Glutamatergic neuron (in vitro differentiated cells): ENCODE measurements at regions not wholly inside any gene's neighbourhood (a gene's known extent, or its start where the extent isn't known, plus 50 kb on each side); places are given as distances from the start of the nearest gene placed in this dataset.

Experiments used
- DNase-seq: peaks from one replicate; pipeline ENCODE4 v3.0.0; 2022
- H3K27ac Mint-ChIP-seq: one replicate; pipeline ENCODE4 v1.8.0; 2020; ENCODE audit warnings: mild to moderate bottlenecking, mixed read lengths, inconsistent platforms; ENCODE audit not compliant: unreplicated experiment
- H3K27me3 Mint-ChIP-seq: one replicate; pipeline ENCODE4 v1.8.0; 2020; ENCODE audit warnings: mild to moderate bottlenecking, moderate library complexity, mixed read lengths, inconsistent platforms; ENCODE audit not compliant: unreplicated experiment
- H3K36me3 Mint-ChIP-seq: one replicate; pipeline ENCODE4 v1.8.0; 2020; ENCODE audit warnings: mild to moderate bottlenecking, mixed read lengths, inconsistent platforms; ENCODE audit not compliant: unreplicated experiment
- H3K4me1 Mint-ChIP-seq: one replicate; pipeline ENCODE4 v1.8.0; 2020; ENCODE audit warnings: mild to moderate bottlenecking, low read depth, mixed read lengths, inconsistent platforms; ENCODE audit not compliant: unreplicated experiment
- H3K4me3 Mint-ChIP-seq: one replicate; pipeline ENCODE4 v1.8.0; 2020; ENCODE audit warnings: mild to moderate bottlenecking, mixed read lengths, inconsistent platforms; ENCODE audit not compliant: unreplicated experiment
- H3K9me3 Mint-ChIP-seq: one replicate; pipeline ENCODE4 v1.8.0; 2020; ENCODE audit warnings: mild to moderate bottlenecking, moderate library complexity, mixed read lengths, inconsistent platforms; ENCODE audit not compliant: unreplicated experiment
- TF ChIP-seq, protein P1 (sequence below): fragments of 200-600 bp; sonication (generic); IDR thresholded peaks from one replicate; pipeline ENCODE4 v1.5.0; 2021; ENCODE audit not compliant: partially characterized antibody, unreplicated experiment

DNA sequence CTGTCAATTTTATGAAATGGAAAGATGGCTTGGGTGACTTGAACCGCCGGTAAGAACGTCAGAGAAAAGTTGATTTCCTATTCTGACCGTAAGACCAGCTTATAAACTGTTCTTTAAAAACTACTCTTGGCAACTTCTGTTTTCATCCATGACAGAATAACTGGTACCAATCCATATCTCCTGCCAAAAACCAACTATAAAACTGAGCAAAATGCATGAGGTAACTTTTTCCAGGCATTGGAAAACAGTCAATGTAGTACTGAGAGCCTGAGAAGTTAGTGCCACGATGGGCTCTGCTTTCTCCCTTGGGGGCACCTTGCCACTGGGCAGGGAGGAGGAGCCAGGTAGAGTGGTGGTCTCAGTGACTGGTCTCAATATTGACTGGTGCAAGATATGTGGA lies 615.2 kb upstream of the TBL1XR1 start:
- DNase-seq: no peak
- no peaks in the 10 kb centered on the region for H3K9me3 Mint-ChIP-seq
- H3K4me1 Mint-ChIP-seq: no peaks in the 10 kb centered on the region
- H3K4me3 Mint-ChIP-seq: no peak overlapping the region
- TF ChIP-seq, protein P1, sequence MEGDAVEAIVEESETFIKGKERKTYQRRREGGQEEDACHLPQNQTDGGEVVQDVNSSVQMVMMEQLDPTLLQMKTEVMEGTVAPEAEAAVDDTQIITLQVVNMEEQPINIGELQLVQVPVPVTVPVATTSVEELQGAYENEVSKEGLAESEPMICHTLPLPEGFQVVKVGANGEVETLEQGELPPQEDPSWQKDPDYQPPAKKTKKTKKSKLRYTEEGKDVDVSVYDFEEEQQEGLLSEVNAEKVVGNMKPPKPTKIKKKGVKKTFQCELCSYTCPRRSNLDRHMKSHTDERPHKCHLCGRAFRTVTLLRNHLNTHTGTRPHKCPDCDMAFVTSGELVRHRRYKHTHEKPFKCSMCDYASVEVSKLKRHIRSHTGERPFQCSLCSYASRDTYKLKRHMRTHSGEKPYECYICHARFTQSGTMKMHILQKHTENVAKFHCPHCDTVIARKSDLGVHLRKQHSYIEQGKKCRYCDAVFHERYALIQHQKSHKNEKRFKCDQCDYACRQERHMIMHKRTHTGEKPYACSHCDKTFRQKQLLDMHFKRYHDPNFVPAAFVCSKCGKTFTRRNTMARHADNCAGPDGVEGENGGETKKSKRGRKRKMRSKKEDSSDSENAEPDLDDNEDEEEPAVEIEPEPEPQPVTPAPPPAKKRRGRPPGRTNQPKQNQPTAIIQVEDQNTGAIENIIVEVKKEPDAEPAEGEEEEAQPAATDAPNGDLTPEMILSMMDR: no peak
- H3K27ac Mint-ChIP-seq: no peak overlapping the region
- no peaks in the 10 kb centered on the region for H3K36me3 Mint-ChIP-seq
- no peaks in the 10 kb centered on the region for H3K27me3 Mint-ChIP-seq

DNA sequence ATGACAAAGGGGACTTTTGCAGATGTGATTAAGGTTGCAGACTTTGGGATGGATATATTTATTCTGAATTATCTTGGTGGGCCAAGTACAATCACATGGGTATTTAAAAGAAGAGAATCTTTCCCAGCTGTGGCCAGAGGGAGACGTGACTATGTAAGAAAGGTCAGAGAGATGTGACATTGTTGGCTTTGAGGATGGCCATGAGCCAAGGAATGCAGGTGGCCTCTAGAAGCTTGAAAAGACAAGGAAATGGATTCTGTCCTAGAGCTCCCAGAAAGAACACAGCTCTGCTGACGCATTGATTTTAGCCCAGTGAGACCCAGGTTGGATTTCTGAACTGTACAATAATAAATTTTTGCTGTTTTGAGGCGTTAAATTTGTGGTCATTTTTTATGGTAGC lies 616.0 kb upstream of the TBL1XR1 start:
- H3K4me3 Mint-ChIP-seq: no peak overlapping the region

DNA sequence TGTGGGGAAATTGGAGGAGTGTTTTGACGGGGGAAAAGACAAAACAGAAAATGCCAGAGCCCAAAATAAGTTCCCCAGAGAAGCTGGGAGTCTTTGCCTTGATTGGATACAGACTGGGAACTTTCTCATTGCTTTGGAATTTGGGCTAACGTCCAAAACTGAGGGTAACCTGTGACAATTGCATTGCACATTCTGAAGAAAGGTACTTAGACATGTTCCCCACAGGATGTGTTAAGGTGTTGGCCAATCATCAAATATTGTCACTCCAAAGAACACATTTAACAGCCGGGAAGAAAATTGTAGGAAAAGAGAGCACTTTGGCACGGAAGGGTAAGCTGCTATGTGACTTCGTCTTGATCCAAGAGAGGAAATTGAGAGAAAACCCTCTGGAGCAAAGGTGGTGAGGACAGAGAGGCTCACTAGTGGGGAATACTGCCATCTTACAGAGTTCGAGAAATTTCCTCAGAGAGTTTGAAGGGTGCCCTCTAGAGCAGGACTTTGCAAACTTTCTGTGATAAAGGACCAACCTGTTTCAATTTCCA lies 619.5 kb upstream of the TBL1XR1 start:
- H3K27ac Mint-ChIP-seq: no peak overlapping the region
- no peaks in the 10 kb centered on the region for H3K27me3 Mint-ChIP-seq
- no peak for DNase-seq
- TF ChIP-seq, protein P1: no peak
- no peaks in the 10 kb centered on the region for H3K9me3 Mint-ChIP-seq
- no peaks in the 10 kb centered on the region for H3K4me1 Mint-ChIP-seq
- no peaks in the 10 kb centered on the region for H3K36me3 Mint-ChIP-seq
- no peak overlapping the region for H3K4me3 Mint-ChIP-seq

More for the DNA sequence above, 616.0 kb upstream of the TBL1XR1 start:
- Mint-ChIP-seq H3K27ac (no peak overlapping the region), H3K36me3 (no peaks in the 10 kb centered on the region), H3K9me3 (no peaks in the 10 kb centered on the region), H3K4me1 (no peaks in the 10 kb centered on the region), H3K27me3 (no peaks in the 10 kb centered on the region)
- TF ChIP-seq, protein P1: no peak
- no peak for DNase-seq

DNA sequence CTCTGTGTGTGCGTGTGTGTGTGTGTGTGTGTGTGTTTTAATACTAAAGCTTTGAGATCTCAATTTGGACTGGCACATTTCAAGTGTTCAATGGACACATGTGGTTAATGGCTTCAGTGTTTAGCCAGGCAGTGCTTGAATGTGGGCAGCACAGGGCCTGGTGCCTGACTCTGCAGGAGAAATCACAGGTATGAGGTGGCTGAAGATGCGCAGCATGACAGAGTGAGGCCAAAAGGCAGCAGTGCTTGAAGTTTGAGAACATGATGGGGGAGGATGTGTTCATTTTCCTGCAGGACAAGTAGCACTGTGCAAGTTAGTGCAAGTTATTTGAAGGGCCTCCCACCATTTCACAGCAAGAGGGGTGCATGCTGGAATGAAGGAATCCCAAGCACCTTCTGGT lies 620.5 kb upstream of the TBL1XR1 start:
- no peak overlapping the region for H3K4me3 Mint-ChIP-seq
- TF ChIP-seq, protein P1: no peak
- no peaks in the 10 kb centered on the region for H3K27me3 Mint-ChIP-seq
- H3K9me3 Mint-ChIP-seq: no peaks in the 10 kb centered on the region
- no peak for DNase-seq
- H3K4me1 Mint-ChIP-seq: no peaks in the 10 kb centered on the region
- no peak overlapping the region for H3K27ac Mint-ChIP-seq
- no peaks in the 10 kb centered on the region for H3K36me3 Mint-ChIP-seq

DNA sequence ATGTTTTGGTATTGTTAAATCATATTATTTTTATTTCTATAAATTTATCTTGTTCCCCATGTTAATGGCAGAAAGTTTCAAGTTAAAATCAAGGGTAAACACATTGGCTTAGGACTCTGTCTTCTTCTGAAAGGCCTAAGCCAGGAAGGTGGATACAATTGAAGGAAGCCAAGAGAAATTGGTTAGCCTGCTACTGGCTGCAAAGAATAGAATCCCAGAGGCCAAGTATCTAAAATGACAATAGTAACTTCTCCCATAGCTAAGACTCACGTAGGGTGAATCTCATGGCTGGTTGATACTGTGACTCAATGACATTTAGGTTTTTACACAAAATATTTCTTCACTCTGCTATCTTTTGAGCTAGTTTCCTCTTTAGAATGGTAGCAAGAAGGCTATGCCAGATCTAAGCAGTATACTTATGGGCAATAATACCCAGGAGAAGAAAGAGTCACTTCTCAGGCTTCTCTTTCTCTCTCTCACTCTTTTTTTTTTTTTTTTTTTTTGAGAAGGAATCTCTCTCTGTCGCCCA lies 621.5 kb upstream of the TBL1XR1 start:
- no peaks in the 10 kb centered on the region for H3K9me3 Mint-ChIP-seq
- DNase-seq: no peak
- H3K4me1 Mint-ChIP-seq: no peaks in the 10 kb centered on the region
- TF ChIP-seq, protein P1: no peak
- no peak overlapping the region for H3K4me3 Mint-ChIP-seq
- H3K36me3 Mint-ChIP-seq: no peaks in the 10 kb centered on the region
- H3K27ac Mint-ChIP-seq: no peak overlapping the region
- H3K27me3 Mint-ChIP-seq: no peaks in the 10 kb centered on the region
